ENCODE measurements at regions not wholly inside any gene's neighbourhood (a gene's known extent, or its start where the extent isn't known, plus 50 kb on each side); places are given as distances from the start of the nearest gene placed in this dataset.

- Histone ChIP-seq H4K8ac (replicated peaks; ENCODE audit: insufficient read length, low read depth, low read length) (no peak overlapping the region), H3K4me2 (ENCODE audit: insufficient read depth, insufficient read length, low read length) (no peak overlapping the region), H3K4me1 (ENCODE audit: insufficient read depth, low read length) (no peaks in the 10 kb centered on the region), H2BK20ac (ENCODE audit: low read depth, low read length, poor library complexity, severe bottlenecking) (no peak overlapping the region), H3K9me3 (ENCODE audit: control insufficient read depth, low read depth, low read length) (no peaks in the 10 kb centered on the region), H2AFZ (ENCODE audit: low read length) (no peak overlapping the region), H3K56ac (ENCODE audit: insufficient read length, low read depth, low read length) (no peak overlapping the region), H2BK15ac (ENCODE audit: low read depth, low read length) (no peak overlapping the region), H3K4ac (ENCODE audit: low read depth, low read length) (no peak overlapping the region), H3K27ac (ENCODE audit: insufficient read length, low read depth, low read length) (no peak overlapping the region), H4K5ac (ENCODE audit: insufficient read length, low read depth, low read length) (no peak overlapping the region), H3K79me1 (ENCODE audit: insufficient read depth, low read depth, low read length, poor library complexity, severe bottlenecking) (no peaks in the 10 kb centered on the region), H2BK12ac (ENCODE audit: insufficient read length, low read depth, low read length) (no peak overlapping the region), H3K27me3 (ENCODE audit: insufficient read depth, low read length) (no peaks in the 10 kb centered on the region), H3K23ac (ENCODE audit: insufficient read length, low read depth, low read length) (no peak overlapping the region), H3K18ac (ENCODE audit: insufficient read length, low read depth, low read length) (no peak overlapping the region), H4K20me1 (ENCODE audit: control insufficient read depth, insufficient read depth, insufficient read length) (no peaks in the 10 kb centered on the region), H2BK5ac (ENCODE audit: insufficient read length, low read length) (no peak overlapping the region), H3T11ph (ENCODE audit: low read length) (no peak overlapping the region), H3K79me2 (ENCODE audit: insufficient read depth, low read length) (no peaks in the 10 kb centered on the region), H3K14ac (ENCODE audit: insufficient read depth, low read length) (no peak overlapping the region), H3K23me2 (ENCODE audit: insufficient read length, low read depth, low read length, poor library complexity, severe bottlenecking) (no peaks in the 10 kb centered on the region), H4K91ac (ENCODE audit: insufficient read length, low read depth, low read length) (no peak overlapping the region), H2BK120ac (ENCODE audit: low read depth, low read length, poor library complexity, severe bottlenecking) (no peak overlapping the region), H3K9ac (ENCODE audit: extremely low read depth, insufficient read length, low read length) (no peak overlapping the region), H2AK5ac (ENCODE audit: insufficient read length, low read length) (no peak overlapping the region)
- no CpG with 5 or more reads among the region's 5 CpGs for WGBS (ENCODE audit: extremely low coverage, insufficient read length, low lambda C conversion rate)
- H3K9me3 Mint-ChIP-seq, result peaks cover 0 to 4% of the 10 kb centered on the region in 2 experiments; a peak in 1 of 5 replicates
- no peak for DNase-seq
- H3K4me1 Mint-ChIP-seq, result no peaks in the 10 kb centered on the region
- no peaks in the 10 kb centered on the region; a peak in 1 of 7 replicates for H3K36me3 Mint-ChIP-seq (ENCODE audit: insufficient read depth in 1 of 3, low read depth in 3 of 3)
- H3K4me3 Mint-ChIP-seq, result no peak overlapping the region
- no peaks in the 10 kb centered on the region for H3K27me3 Mint-ChIP-seq (ENCODE audit: low read depth)
- H3K27ac Mint-ChIP-seq, result no peak overlapping the region
- TF ChIP-seq CTCF (conservative IDR thresholded peaks at IDR 0.05), result no peak
Observed at GRCh38 chr6:126888727-126889725, 229.4 kb upstream of the RSPO3 start.

Measured in H9 (cell line).